ENCODE measurements at regions not wholly inside any gene's neighbourhood (a gene's known extent, or its start where the extent isn't known, plus 50 kb on each side); places are given as distances from the start of the nearest gene placed in this dataset.

DNA sequence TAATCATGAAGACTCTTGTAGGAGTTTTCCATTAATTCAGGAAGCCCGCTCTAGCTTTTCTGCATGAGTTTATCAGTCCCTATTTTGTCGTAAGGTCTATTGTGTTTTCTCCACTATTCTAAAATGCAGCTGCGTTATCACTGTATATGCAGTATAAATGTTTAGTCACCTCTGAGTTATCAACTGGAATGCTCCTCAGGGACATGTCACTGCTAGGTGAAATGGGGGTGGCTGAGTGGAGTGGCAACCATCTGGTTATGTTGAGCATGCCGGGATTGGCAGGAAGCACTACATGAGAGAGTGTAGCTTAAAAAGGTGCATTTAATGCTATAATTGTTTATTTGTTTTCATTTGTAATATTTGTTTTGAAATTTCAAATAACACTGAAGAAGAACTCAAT lies 285.2 kb upstream of the ELAC2 start:
- Mint-ChIP-seq H3K27ac (no peak overlapping the region), H3K27me3 (peaks cover 2% of the 10 kb centered on the region), H3K4me1 (no peaks in the 10 kb centered on the region), H3K36me3 (ENCODE audit: low read depth) (no peaks in the 10 kb centered on the region), H3K4me3 (no peak overlapping the region)
- no peaks in the 10 kb centered on the region for H3K9me3 ChIP-seq (ENCODE audit: control insufficient read depth, low read length, poor library complexity, severe bottlenecking)
- ATAC-seq, result no peak
- no peak for DNase-seq

DNA sequence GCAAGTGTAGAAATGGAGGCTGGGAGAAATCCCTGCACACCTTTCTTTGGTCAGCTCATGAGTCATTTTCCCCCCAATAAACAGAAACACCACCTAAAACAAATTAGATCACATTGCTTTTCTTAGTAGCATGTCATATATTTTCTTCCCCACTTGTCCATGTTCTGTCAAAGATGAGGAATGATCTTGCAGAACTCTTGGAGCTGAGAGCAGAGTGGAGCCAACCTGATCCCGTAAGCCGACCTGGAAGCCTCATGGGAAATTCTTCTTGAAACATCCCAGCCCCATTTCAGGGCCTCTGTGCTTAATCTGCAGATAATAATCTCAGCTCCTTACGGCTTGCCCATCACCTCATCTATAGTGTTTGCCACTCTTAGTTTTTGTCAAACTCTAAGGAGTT lies 284.6 kb upstream of the ELAC2 start:
- H3K27ac Mint-ChIP-seq, result no peak overlapping the region
- H3K4me1 Mint-ChIP-seq, result no peaks in the 10 kb centered on the region
- H3K9me3 ChIP-seq (ENCODE audit: control insufficient read depth, low read length, poor library complexity, severe bottlenecking), result no peaks in the 10 kb centered on the region
- peaks cover 8% of the 10 kb centered on the region for H3K27me3 Mint-ChIP-seq
- no peak overlapping the region for H3K4me3 Mint-ChIP-seq
- H3K36me3 Mint-ChIP-seq (ENCODE audit: low read depth), result no peaks in the 10 kb centered on the region
- ATAC-seq (no peak), DNase-seq (no peak)

DNA sequence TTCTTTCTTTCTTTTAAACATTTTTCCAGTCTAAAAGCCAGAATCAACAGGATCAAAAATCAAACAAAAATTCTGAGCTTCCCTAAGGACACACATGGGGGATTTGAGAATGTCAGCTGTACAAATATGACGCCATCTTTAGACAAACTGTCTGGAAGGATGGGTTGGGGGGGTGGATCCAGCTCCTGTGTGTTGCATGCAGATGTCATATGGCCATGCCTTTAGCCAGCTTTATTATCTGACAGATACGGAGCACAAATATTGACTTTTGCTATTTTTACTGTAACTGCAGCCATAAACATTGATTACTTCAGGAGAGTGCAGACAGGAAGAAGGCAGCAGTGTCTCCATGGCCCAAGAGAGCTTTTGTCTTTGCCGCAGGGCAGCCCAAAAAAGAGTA lies 279.4 kb upstream of the ELAC2 start:
- Mint-ChIP-seq H3K27me3 (peaks cover 8% of the 10 kb centered on the region), H3K36me3 (ENCODE audit: low read depth) (no peaks in the 10 kb centered on the region), H3K4me3 (no peak overlapping the region), H3K27ac (no peak overlapping the region), H3K4me1 (no peaks in the 10 kb centered on the region)
- H3K9me3 ChIP-seq (ENCODE audit: control insufficient read depth, low read length, poor library complexity, severe bottlenecking), result no peaks in the 10 kb centered on the region
- ATAC-seq (no peak), DNase-seq (no peak)

DNA sequence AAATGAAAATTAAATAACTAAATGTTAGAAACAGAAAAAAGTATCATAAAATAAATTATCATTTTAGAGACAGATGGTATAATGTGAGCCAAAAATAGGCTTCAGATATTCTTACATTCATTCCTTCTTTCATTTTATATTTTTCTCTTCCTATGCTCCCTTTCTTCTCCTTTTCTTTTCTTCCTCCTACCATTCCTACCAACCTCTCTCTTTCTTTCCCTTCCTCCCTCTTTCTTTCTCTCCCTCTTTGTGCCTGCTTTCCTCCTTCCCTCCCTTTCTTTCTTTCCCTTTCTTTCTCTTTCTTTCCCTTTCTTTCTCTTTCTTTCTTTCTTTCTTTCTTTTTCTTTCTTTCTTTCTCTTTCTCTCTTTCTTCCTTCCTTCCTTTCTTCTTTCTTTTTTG lies 275.6 kb upstream of the ELAC2 start:
- Mint-ChIP-seq H3K4me1 (no peaks in the 10 kb centered on the region), H3K27me3 (peaks cover 8% of the 10 kb centered on the region), H3K27ac (no peak overlapping the region), H3K36me3 (ENCODE audit: low read depth) (no peaks in the 10 kb centered on the region), H3K4me3 (no peak overlapping the region)
- no peaks in the 10 kb centered on the region for H3K9me3 ChIP-seq (ENCODE audit: control insufficient read depth, low read length, poor library complexity, severe bottlenecking)
- DNase-seq (no peak), ATAC-seq (no peak)

DNA sequence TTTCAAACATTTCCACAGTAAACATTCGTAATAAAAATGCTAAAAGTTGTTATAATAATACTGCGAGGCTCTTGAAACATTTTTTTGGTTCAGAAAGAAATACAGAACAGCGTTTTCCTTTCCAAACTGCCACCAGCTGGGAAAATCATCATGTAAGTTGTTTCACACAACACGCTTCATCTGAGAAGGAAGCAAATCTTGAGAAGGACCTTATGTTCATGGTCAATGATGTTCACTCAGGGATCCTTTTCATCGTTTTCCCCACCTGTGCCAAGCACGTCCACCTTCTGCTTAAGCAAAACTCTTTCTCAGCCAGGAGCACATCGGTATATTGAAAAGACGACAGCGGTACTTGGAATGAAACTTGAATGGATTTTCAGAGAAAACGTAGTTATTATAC lies 274.5 kb upstream of the ELAC2 start:
- no peaks in the 10 kb centered on the region for H3K9me3 ChIP-seq (ENCODE audit: control insufficient read depth, low read length, poor library complexity, severe bottlenecking)
- ATAC-seq (no peak), DNase-seq (no peak)
- Mint-ChIP-seq H3K4me1 (no peaks in the 10 kb centered on the region), H3K36me3 (ENCODE audit: low read depth) (no peaks in the 10 kb centered on the region), H3K27ac (no peak overlapping the region), H3K4me3 (no peak overlapping the region), H3K27me3 (no peaks in the 10 kb centered on the region)

DNA sequence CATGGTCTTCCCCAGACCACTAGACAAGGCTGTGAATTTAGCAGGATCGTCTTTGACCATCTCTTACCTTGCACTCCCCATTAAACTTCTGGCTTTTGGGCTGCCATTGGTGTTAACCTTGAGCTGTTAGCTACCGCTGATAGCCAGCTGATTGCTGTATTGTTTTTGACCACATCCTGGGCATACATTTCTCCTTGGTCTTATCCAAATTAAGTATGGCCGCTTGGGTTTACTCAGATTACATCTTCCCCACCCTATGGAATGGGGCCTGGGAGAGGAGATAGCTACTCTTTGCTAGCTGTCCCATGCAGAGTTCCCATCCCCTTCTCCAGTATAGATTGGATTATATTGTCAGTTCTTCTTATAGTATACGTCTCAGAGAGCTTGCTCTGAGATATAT lies 270.4 kb upstream of the ELAC2 start:
- no peak overlapping the region for H3K4me3 Mint-ChIP-seq
- H3K27me3 Mint-ChIP-seq, result no peaks in the 10 kb centered on the region

DNA sequence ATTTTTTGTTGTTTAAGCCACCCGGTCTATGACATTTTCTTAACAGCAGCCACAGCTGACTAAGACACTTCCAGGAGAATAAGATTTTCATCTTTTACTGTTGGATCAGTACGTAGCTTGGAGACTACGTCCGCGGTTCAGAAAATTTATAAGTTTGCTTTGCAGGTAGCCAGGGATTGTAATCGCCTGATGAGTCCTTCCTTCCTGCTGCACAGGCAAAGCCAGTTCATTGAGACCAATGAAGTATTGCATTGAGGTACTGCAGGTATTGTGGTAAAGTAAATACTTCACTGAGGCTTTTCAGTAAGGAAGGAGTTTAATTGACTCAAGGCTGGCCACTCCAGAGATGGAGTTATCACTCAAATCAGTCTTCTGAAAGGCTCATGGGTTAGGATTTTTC lies 269.4 kb upstream of the ELAC2 start:
- no peaks in the 10 kb centered on the region for H3K9me3 ChIP-seq (ENCODE audit: control insufficient read depth, low read length, poor library complexity, severe bottlenecking)
- Mint-ChIP-seq H3K36me3 (ENCODE audit: low read depth) (no peaks in the 10 kb centered on the region), H3K27me3 (no peaks in the 10 kb centered on the region), H3K4me3 (no peak overlapping the region), H3K4me1 (no peaks in the 10 kb centered on the region), H3K27ac (no peak overlapping the region)
- no peak for DNase-seq
- ATAC-seq, result no peak

More for the DNA sequence above, 270.4 kb upstream of the ELAC2 start:
- H3K36me3 Mint-ChIP-seq (ENCODE audit: low read depth), result no peaks in the 10 kb centered on the region
- H3K27ac Mint-ChIP-seq, result no peak overlapping the region
- ATAC-seq, result no peak
- DNase-seq, result no peak
- no peaks in the 10 kb centered on the region for H3K4me1 Mint-ChIP-seq
- H3K9me3 ChIP-seq (ENCODE audit: control insufficient read depth, low read length, poor library complexity, severe bottlenecking), result no peaks in the 10 kb centered on the region

DNA sequence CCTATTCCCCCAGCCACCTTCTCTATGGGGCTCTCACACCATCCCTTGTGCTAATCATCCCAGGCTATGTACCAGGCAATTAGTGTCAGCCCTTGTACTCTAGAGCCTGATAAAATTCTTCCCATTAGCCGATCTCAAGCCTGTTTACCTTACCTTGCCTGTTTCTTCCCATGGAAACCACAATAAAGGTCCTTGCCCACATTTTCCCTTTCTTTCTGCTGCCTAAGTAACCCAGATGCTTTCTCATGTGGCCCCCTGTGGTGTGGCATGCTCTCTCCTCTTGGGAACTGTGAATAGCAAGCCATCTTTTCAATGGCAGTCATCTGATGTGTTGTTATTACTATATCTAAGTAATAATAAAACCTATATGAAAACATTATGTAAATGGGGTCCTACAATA lies 265.8 kb upstream of the ELAC2 start:
- no peaks in the 10 kb centered on the region for H3K9me3 ChIP-seq (ENCODE audit: control insufficient read depth, low read length, poor library complexity, severe bottlenecking)
- no peak overlapping the region for H3K27ac Mint-ChIP-seq
- ATAC-seq (no peak), DNase-seq (no peak)
- no peaks in the 10 kb centered on the region for H3K4me1 Mint-ChIP-seq
- H3K36me3 Mint-ChIP-seq (ENCODE audit: low read depth), result no peaks in the 10 kb centered on the region
- no peaks in the 10 kb centered on the region for H3K27me3 Mint-ChIP-seq
- H3K4me3 Mint-ChIP-seq, result no peak overlapping the region

DNA sequence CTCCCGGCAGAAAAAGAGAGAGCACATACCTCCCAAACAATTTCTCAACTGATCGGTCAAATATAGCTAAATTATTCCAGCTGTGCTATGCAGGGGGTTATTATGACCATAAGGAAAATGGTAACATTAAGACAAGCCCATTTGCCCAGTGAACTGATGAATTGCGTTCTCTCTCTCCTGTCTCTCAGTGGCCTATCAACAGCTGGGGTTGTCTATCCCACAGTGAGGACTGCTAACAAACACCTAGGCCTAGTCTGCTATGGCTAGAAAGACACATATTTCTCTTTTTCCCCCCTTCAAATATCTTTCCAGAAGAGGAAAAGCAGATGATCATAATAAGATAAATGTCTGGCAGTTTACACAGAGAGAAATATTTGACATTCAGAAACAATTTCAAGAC lies 263.8 kb upstream of the ELAC2 start:
- Mint-ChIP-seq H3K4me3 (no peak overlapping the region), H3K4me1 (no peaks in the 10 kb centered on the region), H3K27me3 (no peaks in the 10 kb centered on the region), H3K36me3 (ENCODE audit: low read depth) (no peaks in the 10 kb centered on the region), H3K27ac (no peak overlapping the region)
- ATAC-seq (no peak), DNase-seq (no peak)
- H3K9me3 ChIP-seq (ENCODE audit: control insufficient read depth, low read length, poor library complexity, severe bottlenecking), result no peaks in the 10 kb centered on the region

DNA sequence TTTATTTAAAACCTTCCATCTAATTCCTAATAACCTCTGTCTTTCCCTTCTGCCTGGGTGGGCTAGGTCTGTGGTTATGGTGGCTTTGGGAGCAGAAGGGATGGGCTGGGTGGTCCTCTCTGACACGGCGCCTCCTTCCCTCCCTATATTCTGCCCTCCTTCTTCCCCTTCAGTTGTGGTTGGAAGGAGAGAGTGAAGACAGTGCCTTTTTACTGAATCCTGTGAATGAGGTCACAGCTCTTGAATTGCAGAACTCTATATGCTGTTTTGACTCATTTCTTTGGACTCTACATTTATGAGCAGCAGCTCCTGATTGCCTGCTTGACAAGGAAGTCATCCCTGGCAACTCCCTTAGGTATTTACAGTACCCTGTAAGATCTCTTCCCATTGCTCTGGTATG lies 256.0 kb upstream of the ELAC2 start:
- H3K4me3 Mint-ChIP-seq, result no peak overlapping the region
- peaks cover 6% of the 10 kb centered on the region for H3K27me3 Mint-ChIP-seq
- no peaks in the 10 kb centered on the region for H3K9me3 ChIP-seq (ENCODE audit: control insufficient read depth, low read length, poor library complexity, severe bottlenecking)
- ATAC-seq, result no peak
- no peak overlapping the region for H3K27ac Mint-ChIP-seq
- no peaks in the 10 kb centered on the region for H3K36me3 Mint-ChIP-seq (ENCODE audit: low read depth)
- DNase-seq, result no peak
- no peaks in the 10 kb centered on the region for H3K4me1 Mint-ChIP-seq

DNA sequence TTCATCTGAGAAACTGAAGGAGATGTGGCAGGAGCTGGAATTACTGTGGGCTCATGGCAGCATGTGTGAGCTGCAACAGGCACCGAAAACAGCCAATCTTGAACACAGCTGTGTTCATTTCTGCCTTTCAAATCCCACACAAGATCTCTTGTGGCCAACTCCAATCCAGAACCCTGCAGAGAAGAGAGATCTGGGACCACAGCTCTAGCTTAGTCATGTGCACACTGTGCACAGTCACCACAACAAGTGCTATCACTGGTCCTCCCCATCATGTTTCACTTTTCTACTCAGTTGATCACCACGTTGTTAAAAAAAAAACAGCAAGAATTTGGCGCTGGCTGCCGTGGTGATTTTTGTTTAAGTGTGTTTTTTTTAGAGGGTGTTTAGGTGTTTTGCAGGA lies 254.5 kb upstream of the ELAC2 start:
- Mint-ChIP-seq H3K36me3 (ENCODE audit: low read depth) (no peaks in the 10 kb centered on the region), H3K27ac (no peak overlapping the region), H3K27me3 (peaks cover 11% of the 10 kb centered on the region), H3K4me3 (no peak overlapping the region), H3K4me1 (no peaks in the 10 kb centered on the region)
- H3K9me3 ChIP-seq (ENCODE audit: control insufficient read depth, low read length, poor library complexity, severe bottlenecking), result no peaks in the 10 kb centered on the region
- ATAC-seq, result no peak
- no peak for DNase-seq

DNA sequence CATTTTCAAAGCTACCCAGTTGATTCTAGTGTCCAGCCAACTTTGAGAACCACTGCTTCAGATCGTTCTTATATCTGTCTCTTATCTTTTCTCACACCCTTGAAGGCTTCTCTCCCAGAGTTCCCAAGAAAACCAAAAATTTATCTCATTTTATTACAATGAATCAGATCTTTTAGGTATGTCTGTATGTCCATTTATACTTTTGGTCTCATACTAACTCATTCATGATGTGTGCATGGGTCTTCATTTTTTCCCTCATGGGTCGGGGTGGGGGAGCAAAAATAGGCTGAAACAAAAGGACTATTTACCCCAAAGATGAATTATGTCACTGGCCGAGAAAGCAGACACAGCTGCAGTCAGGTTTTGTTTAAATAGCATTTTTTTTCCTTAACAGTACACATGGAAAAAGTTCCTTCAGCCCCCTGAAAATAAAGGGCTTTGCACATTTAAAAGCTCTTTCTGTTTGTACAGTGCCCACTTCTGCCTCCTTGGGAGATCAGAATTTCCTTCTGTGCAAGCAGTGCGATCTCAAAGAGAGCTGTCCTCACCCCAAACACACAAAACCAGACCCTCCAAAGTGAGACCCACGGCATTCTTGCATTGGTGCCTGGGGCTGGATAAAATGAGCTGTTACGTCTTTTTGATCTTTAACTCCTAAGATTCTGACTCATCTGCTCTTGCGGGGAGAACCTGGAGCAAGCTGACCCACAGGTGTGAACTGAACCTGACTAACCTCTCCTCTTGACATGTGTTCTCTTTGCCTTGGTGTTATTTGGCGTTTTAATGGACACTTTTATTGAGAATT lies 251.2 kb upstream of the ELAC2 start:
- DNase-seq, result no peak
- no peaks in the 10 kb centered on the region for H3K4me1 Mint-ChIP-seq
- no peak for ATAC-seq
- no peak overlapping the region for H3K27ac Mint-ChIP-seq
- H3K4me3 Mint-ChIP-seq, result no peak overlapping the region
- peaks cover under 1% of the 10 kb centered on the region for H3K36me3 Mint-ChIP-seq (ENCODE audit: low read depth)
- peaks cover 23% of the 10 kb centered on the region for H3K27me3 Mint-ChIP-seq
- H3K9me3 ChIP-seq (ENCODE audit: control insufficient read depth, low read length, poor library complexity, severe bottlenecking), result no peaks in the 10 kb centered on the region

DNA sequence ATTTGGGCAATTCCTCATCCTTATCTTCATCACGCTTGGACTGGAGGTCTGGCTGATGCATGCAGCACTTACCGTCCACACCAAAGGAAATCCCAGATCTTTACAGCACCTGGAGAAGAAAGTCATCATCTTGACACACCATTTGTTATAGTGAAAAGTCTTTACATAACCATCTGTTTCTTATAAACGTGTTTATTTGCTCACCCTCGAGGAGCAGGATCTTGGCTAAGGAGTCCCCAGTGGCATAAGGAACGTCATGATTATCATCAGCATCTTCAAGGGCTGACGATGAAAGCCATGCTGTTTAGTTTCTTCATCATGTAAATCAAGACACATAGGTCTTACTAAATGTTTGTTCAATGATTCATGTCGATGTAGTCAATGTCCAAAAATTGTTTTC lies 248.8 kb upstream of the ELAC2 start:
- peaks cover 31% of the 10 kb centered on the region for H3K27me3 Mint-ChIP-seq
- H3K36me3 Mint-ChIP-seq (ENCODE audit: low read depth), result peaks cover 2% of the 10 kb centered on the region
- no peaks in the 10 kb centered on the region for H3K4me1 Mint-ChIP-seq
- DNase-seq (no peak), ATAC-seq (no peak)
- no peaks in the 10 kb centered on the region for H3K9me3 ChIP-seq (ENCODE audit: control insufficient read depth, low read length, poor library complexity, severe bottlenecking)
- no peak overlapping the region for H3K27ac Mint-ChIP-seq
- no peak overlapping the region for H3K4me3 Mint-ChIP-seq

DNA sequence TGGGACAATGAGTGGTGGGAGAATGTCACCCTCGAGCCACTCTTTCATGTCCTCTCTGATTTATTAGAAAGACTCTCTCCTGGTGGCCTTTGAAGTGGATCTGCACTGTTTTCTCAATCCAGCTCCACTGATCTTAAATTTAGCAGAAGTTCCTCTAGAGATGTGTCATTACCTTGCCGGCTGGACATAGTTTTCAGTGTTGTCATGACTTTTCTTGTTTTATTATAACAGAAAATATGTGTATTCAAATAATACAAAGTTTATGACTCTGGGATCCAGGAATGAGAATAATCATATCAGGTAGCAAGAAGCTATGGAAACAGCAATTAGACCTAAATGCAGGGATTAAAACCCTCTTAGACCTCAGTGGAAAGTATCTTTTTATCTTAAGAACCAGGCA lies 247.5 kb upstream of the ELAC2 start:
- no peaks in the 10 kb centered on the region for H3K9me3 ChIP-seq (ENCODE audit: control insufficient read depth, low read length, poor library complexity, severe bottlenecking)
- Mint-ChIP-seq H3K36me3 (ENCODE audit: low read depth) (peaks cover 2% of the 10 kb centered on the region), H3K4me3 (no peak overlapping the region), H3K27me3 (peaks cover 31% of the 10 kb centered on the region), H3K4me1 (no peaks in the 10 kb centered on the region), H3K27ac (no peak overlapping the region)
- DNase-seq, result no peak
- no peak for ATAC-seq
